ENCODE measurements at regions not wholly inside any gene's neighbourhood (a gene's known extent, or its start where the extent isn't known, plus 50 kb on each side); places are given as distances from the start of the nearest gene placed in this dataset.

DNA sequence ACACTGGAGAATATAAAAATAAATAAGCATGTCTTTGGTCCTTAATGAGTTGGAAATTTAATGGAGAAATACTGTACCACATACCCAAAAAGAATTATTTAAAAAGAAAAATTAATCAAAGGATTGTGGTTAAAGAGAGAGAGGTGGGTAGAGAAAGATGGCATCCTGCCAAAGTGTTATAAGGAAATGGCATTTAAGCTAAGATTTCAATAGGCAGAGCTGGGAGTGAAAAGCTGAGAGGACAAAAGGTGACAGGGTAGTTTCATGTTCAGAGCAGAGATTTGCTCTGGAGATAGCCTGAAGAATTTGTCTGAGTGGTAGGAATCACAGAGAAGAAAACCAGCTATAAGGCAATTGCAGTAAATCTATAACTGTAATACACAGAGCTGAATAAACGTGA lies 181.0 kb downstream of the SI start:
- Histone ChIP-seq H3K27me3 (ENCODE audit: control insufficient read depth in 1 of 2, insufficient read depth in 1 of 2, low read length in 2 of 2) (no peaks in the 10 kb centered on the region), H2BK120ac (ENCODE audit: low read depth, low read length) (no peak overlapping the region), H3K9ac (ENCODE audit: low read length) (no peak overlapping the region), H2AK5ac (ENCODE audit: low read length, severe bottlenecking) (no peak overlapping the region), H3K36me3 (ENCODE audit: control insufficient read depth in 1 of 2, insufficient read depth in 2 of 2, low read depth in 1 of 2, low read length in 2 of 2) (no peaks in the 10 kb centered on the region), H3K14ac (ENCODE audit: low read length in 2 of 2) (no peak overlapping the region), H3K4me3 (ENCODE audit: insufficient read depth in 1 of 2, low read depth in 1 of 2, low read length in 2 of 2) (no peak overlapping the region), H2BK12ac (ENCODE audit: low read length in 2 of 2) (no peak overlapping the region), H2BK5ac (ENCODE audit: low read depth, low read length, poor library complexity, severe bottlenecking) (no peak overlapping the region), H3K9me3 (ENCODE audit: control insufficient read depth, low read length) (no peaks in the 10 kb centered on the region), H3K23ac (ENCODE audit: low read length in 2 of 2) (no peak overlapping the region), H4K8ac (ENCODE audit: low read length) (no peak overlapping the region), H3K27ac (ENCODE audit: low read length, poor library complexity, severe bottlenecking) (no peak overlapping the region), H3K4ac (ENCODE audit: low read depth in 1 of 2, low read length in 2 of 2) (no peak overlapping the region), H4K91ac (ENCODE audit: low read length) (no peak overlapping the region), H3K4me2 (ENCODE audit: low read length, poor library complexity, severe bottlenecking) (no peak overlapping the region), H3K4me1 (ENCODE audit: control insufficient read depth, insufficient read depth, low read depth, low read length) (no peaks in the 10 kb centered on the region), H3K18ac (ENCODE audit: low read depth in 1 of 2, low read length in 2 of 2) (no peak overlapping the region), H2AFZ (ENCODE audit: low read depth, low read length) (no peak overlapping the region), H2BK15ac (ENCODE audit: low read depth, poor library complexity, severe bottlenecking) (no peak overlapping the region), H3K79me1 (replicated peaks; ENCODE audit: low read length, poor library complexity, severe bottlenecking) (no peaks in the 10 kb centered on the region)
- no CpG with 5 or more reads among the region's 1 CpG for WGBS
- no peak for DNase-seq

DNA sequence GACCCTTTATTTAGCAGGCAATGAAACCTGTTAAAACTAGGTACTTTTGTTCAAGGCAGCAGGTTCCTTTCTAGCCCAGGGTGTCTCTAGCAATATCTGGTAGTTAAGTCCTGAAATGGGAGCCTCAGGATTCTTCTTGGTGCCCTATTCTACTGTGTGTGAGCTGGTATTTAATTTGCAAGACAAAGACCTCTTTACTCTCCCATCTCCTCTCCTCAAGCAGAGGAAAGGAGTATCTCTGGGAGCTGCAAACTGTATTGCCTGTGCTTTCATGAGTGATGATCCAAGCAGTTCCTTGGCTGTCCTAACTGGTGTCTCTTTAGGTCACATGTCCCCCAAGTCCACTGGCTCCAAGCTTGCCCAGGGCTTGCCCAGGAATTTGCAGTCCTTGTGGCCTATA lies 188.2 kb downstream of the SI start:
- no peak overlapping the region for H2AFZ ChIP-seq (ENCODE audit: low read depth, low read length)
- no peak overlapping the region for H2BK15ac ChIP-seq (ENCODE audit: low read depth, poor library complexity, severe bottlenecking)
- H2AK5ac ChIP-seq (ENCODE audit: low read length, severe bottlenecking): no peak overlapping the region
- H3K9me3 ChIP-seq (ENCODE audit: control insufficient read depth, low read length): peaks cover 32% of the 10 kb centered on the region
- H3K4ac ChIP-seq (ENCODE audit: low read depth in 1 of 2, low read length in 2 of 2): no peak overlapping the region
- H2BK120ac ChIP-seq (ENCODE audit: low read depth, low read length): no peak overlapping the region
- H3K23ac ChIP-seq (ENCODE audit: low read length in 2 of 2): no peak overlapping the region
- no peak overlapping the region for H2BK12ac ChIP-seq (ENCODE audit: low read length in 2 of 2)
- no peak overlapping the region for H3K4me3 ChIP-seq (ENCODE audit: insufficient read depth in 1 of 2, low read depth in 1 of 2, low read length in 2 of 2)
- H3K27ac ChIP-seq (ENCODE audit: low read length, poor library complexity, severe bottlenecking): no peak overlapping the region
- H4K8ac ChIP-seq (ENCODE audit: low read length): no peak overlapping the region
- H4K91ac ChIP-seq (ENCODE audit: low read length): no peak overlapping the region
- H3K27me3 ChIP-seq (ENCODE audit: control insufficient read depth in 1 of 2, insufficient read depth in 1 of 2, low read length in 2 of 2): no peaks in the 10 kb centered on the region
- DNase-seq: no peak
- no peak overlapping the region for H3K18ac ChIP-seq (ENCODE audit: low read depth in 1 of 2, low read length in 2 of 2)
- H2BK5ac ChIP-seq (ENCODE audit: low read depth, low read length, poor library complexity, severe bottlenecking): no peak overlapping the region
- no peak overlapping the region for H3K4me2 ChIP-seq (ENCODE audit: low read length, poor library complexity, severe bottlenecking)
- no peak overlapping the region for H3K14ac ChIP-seq (ENCODE audit: low read length in 2 of 2)
- H3K4me1 ChIP-seq (ENCODE audit: control insufficient read depth, insufficient read depth, low read depth, low read length): no peaks in the 10 kb centered on the region
- H3K36me3 ChIP-seq (ENCODE audit: control insufficient read depth in 1 of 2, insufficient read depth in 2 of 2, low read depth in 1 of 2, low read length in 2 of 2): no peaks in the 10 kb centered on the region
- no peak overlapping the region for H3K9ac ChIP-seq (ENCODE audit: low read length)
- H3K79me1 ChIP-seq (replicated peaks; ENCODE audit: low read length, poor library complexity, severe bottlenecking): no peaks in the 10 kb centered on the region

DNA sequence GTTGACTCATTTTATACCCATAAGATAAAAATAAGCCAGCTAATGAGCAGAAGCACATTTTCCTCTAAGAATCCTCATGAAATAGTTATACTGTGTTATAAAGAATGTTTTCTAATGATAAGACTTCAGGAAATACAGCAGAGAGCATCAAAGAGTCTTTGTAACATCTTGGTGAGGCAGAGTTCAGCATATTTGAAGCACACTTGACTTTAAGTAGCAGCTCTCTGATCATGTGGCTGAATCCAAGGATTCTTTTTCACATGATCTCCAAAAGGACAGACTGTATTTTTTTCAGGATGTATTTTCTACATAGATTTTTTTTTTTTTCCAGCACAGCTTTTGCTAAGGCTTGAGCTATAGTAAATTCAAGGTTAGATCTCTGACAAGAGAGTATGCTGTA lies 195.1 kb downstream of the SI start:
- H2BK120ac ChIP-seq (ENCODE audit: low read depth, low read length): no peak overlapping the region
- H2BK5ac ChIP-seq (ENCODE audit: low read depth, low read length, poor library complexity, severe bottlenecking): no peak overlapping the region
- H3K4me1 ChIP-seq (ENCODE audit: control insufficient read depth, insufficient read depth, low read depth, low read length): no peaks in the 10 kb centered on the region
- H2BK12ac ChIP-seq (ENCODE audit: low read length in 2 of 2): no peak overlapping the region
- H3K9ac ChIP-seq (ENCODE audit: low read length): no peak overlapping the region
- no peak overlapping the region for H3K4ac ChIP-seq (ENCODE audit: low read depth in 1 of 2, low read length in 2 of 2)
- no peak overlapping the region for H3K18ac ChIP-seq (ENCODE audit: low read depth in 1 of 2, low read length in 2 of 2)
- no peak overlapping the region for H3K4me2 ChIP-seq (ENCODE audit: low read length, poor library complexity, severe bottlenecking)
- H2AFZ ChIP-seq (ENCODE audit: low read depth, low read length): no peak overlapping the region
- no peaks in the 10 kb centered on the region for H3K27me3 ChIP-seq (ENCODE audit: control insufficient read depth in 1 of 2, insufficient read depth in 1 of 2, low read length in 2 of 2)
- no peak overlapping the region for H2BK15ac ChIP-seq (ENCODE audit: low read depth, poor library complexity, severe bottlenecking)
- H3K14ac ChIP-seq (ENCODE audit: low read length in 2 of 2): no peak overlapping the region
- H3K79me1 ChIP-seq (replicated peaks; ENCODE audit: low read length, poor library complexity, severe bottlenecking): no peaks in the 10 kb centered on the region
- H3K36me3 ChIP-seq (ENCODE audit: control insufficient read depth in 1 of 2, insufficient read depth in 2 of 2, low read depth in 1 of 2, low read length in 2 of 2): no peaks in the 10 kb centered on the region
- no peak overlapping the region for H2AK5ac ChIP-seq (ENCODE audit: low read length, severe bottlenecking)
- no peak overlapping the region for H3K23ac ChIP-seq (ENCODE audit: low read length in 2 of 2)
- H3K9me3 ChIP-seq (ENCODE audit: control insufficient read depth, low read length): peaks cover 9% of the 10 kb centered on the region
- H4K91ac ChIP-seq (ENCODE audit: low read length): no peak overlapping the region
- no peak overlapping the region for H3K4me3 ChIP-seq (ENCODE audit: insufficient read depth in 1 of 2, low read depth in 1 of 2, low read length in 2 of 2)
- H4K8ac ChIP-seq (ENCODE audit: low read length): no peak overlapping the region
- H3K27ac ChIP-seq (ENCODE audit: low read length, poor library complexity, severe bottlenecking): no peak overlapping the region
- no peak for DNase-seq

DNA sequence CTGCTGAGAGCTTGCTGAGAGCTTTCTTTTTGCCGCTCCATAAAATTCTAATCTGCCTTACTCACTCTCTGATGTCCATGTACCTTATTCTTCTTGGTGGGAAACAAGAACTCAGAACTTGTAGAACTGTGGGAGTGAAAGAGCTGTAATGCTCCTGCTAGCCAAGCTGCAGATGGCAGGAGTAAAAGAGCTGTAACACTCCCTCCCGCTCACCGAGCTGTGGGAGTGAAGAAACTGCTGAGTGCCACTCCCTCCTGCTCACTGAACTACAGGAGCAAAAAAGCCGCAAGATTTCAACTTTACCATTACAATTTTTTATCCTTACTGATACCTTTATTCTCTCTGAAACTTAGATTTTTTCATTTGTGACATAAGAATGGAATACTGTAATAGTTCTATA lies 199.1 kb downstream of the SI start:
- Histone ChIP-seq H3K23ac (ENCODE audit: low read length in 2 of 2) (no peak overlapping the region), H3K27ac (ENCODE audit: low read length, poor library complexity, severe bottlenecking) (no peak overlapping the region), H4K8ac (ENCODE audit: low read length) (no peak overlapping the region), H2BK5ac (ENCODE audit: low read depth, low read length, poor library complexity, severe bottlenecking) (no peak overlapping the region), H3K18ac (ENCODE audit: low read depth in 1 of 2, low read length in 2 of 2) (no peak overlapping the region), H3K4me2 (ENCODE audit: low read length, poor library complexity, severe bottlenecking) (no peak overlapping the region), H4K91ac (ENCODE audit: low read length) (no peak overlapping the region), H3K79me1 (replicated peaks; ENCODE audit: low read length, poor library complexity, severe bottlenecking) (no peaks in the 10 kb centered on the region), H3K27me3 (ENCODE audit: control insufficient read depth in 1 of 2, insufficient read depth in 1 of 2, low read length in 2 of 2) (no peaks in the 10 kb centered on the region), H2AK5ac (ENCODE audit: low read length, severe bottlenecking) (no peak overlapping the region), H2AFZ (ENCODE audit: low read depth, low read length) (no peak overlapping the region), H3K9ac (ENCODE audit: low read length) (no peak overlapping the region), H2BK15ac (ENCODE audit: low read depth, poor library complexity, severe bottlenecking) (no peak overlapping the region), H2BK12ac (ENCODE audit: low read length in 2 of 2) (no peak overlapping the region), H3K4me3 (ENCODE audit: insufficient read depth in 1 of 2, low read depth in 1 of 2, low read length in 2 of 2) (no peak overlapping the region), H3K14ac (ENCODE audit: low read length in 2 of 2) (no peak overlapping the region), H3K4me1 (ENCODE audit: control insufficient read depth, insufficient read depth, low read depth, low read length) (no peaks in the 10 kb centered on the region), H3K4ac (ENCODE audit: low read depth in 1 of 2, low read length in 2 of 2) (no peak overlapping the region), H2BK120ac (ENCODE audit: low read depth, low read length) (no peak overlapping the region), H3K36me3 (ENCODE audit: control insufficient read depth in 1 of 2, insufficient read depth in 2 of 2, low read depth in 1 of 2, low read length in 2 of 2) (no peaks in the 10 kb centered on the region), H3K9me3 (ENCODE audit: control insufficient read depth, low read length) (no peaks in the 10 kb centered on the region)
- WGBS: 17% methylated on average over 2 of the region's 4 CpGs
- no peak for DNase-seq

All from mesenchymal stem cell (in vitro differentiated cells and primary cell).